Ureter (tissue), 1 donor: ENCODE measurements at regions not wholly inside any gene's neighbourhood (a gene's known extent, or its start where the extent isn't known, plus 50 kb on each side); places are given as distances from the start of the nearest gene placed in this dataset.
"Not testable (repeated sequence)": the region's sequence is repeated elsewhere in the genome, so short reads cannot be mapped to it uniquely, and the experiment has no call there.

Experiments used
- DNase-seq: peaks from one replicate; pipeline ENCODE4 v3.0.0-alpha.2; 2020; ENCODE audit warnings: low spot score
- donor health status: DM: yes; HTN: yes; CAD: no.

DNA sequence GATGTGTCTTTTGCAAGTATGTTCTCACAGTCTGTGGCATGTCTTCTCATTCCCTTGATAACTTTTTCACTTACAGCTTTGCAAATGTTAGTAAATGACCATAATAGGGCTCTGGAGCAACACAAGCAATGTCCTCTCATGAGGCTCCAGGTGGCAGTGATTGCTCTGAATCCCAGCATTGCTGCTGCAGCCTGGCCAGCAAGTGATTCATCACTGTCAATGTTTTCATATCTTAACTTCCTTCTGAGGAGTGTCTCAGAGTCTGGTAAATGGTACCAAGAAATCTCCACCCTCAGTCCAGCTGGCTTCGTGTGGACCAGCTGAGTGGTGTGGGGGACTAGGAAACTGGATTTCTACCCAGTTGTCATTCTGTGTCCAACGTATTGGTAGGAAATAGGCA, 139.6 kb downstream of the MYLK4 start:
- no peak for DNase-seq

DNA sequence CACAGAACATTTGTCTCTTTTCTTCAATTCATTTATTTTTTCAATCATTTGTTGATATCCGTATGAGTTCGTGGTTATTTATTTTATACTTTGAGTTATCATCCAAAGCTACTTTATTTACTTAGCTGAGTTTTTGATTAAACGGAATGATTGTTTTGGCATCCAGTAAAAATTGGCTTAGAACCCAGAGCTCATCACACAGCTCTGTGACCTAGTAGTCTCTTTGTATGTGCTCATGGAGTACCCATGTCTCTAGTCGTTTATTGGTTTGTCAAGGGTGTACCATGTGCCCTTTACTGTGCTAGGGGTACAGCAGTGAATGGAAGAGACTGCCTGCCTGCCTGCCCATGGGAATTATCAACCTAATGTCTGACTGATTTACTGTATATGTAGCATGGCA, 142.2 kb downstream of the MYLK4 start:
- no peak for DNase-seq

DNA sequence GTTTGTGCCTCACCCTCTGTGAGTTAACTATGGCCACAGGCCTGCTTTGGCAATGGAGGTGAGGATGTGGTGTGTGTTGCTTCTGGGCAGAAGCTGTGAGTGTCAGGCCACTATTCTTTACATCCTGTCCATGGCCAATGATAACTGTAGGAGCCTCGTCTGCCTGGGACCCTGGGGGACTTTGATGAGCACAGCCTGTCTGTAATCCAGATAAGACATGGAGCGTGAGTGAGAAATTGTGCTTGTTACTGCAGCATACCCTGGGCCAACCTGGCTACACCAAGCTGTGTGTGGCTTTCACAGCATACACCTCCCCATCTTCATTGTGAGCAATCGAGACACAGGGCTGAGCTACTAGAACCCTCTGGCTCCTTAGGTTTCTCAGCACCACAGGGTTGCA, 150.4 kb downstream of the MYLK4 start:
- no peak for DNase-seq

DNA sequence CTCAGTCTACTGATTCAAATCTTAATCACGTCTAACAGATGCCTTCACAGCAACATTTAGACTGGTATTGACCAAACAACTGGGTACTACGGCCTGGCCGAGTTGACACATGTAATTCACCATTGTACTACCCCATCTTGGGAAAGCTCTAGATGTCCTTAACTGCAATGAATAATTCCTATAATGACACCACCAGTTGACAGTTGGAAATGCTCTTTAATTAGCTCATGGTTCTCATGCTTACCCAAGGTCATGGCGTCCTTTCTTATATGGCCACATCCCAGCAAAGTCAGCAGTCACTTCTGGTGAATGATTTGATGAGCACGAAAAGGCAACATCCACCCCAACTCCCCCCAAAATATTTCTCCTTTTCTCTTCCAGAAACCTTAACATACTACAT, 150.9 kb downstream of the MYLK4 start:
- no peak for DNase-seq

DNA sequence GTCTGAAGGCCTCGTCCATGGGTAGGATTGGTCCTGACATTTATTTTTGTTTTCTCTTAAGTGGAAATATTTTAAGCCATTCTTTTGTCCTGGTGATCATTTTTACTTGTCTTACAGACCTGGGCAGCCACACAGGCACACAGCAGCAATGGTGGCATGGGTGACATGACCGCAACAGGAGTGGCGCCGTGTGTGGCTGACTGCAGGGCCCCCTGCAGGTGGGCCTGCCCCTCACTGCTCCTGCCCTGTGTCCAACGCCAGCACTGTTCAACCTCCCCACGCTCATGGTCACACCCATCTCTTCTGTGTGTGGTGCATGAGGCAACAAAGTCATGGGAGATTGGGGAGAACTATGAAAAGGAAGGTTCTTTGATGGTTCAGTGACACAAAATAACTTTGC, 151.9 kb downstream of the MYLK4 start:
- DNase-seq = no peak

DNA sequence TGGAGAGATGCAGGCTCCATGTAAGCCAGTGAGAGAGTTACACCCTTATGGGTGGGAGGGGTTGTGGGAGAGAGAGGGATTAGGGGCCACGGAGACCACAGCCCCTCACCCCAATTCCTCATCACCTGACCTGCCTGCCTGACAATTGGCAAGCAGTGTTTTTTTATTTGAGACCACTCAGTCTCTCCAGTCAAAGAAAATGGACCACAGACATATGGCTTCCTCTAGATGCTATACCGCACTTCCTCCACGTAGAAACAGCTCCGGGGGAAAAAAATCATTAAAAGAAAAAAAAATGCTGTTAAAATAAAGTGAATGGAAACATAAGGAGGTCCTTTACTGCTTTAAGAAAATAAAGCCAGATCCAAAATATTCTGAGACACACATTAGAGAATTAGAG, 152.7 kb downstream of the MYLK4 start:
- DNase-seq = no peak

DNA sequence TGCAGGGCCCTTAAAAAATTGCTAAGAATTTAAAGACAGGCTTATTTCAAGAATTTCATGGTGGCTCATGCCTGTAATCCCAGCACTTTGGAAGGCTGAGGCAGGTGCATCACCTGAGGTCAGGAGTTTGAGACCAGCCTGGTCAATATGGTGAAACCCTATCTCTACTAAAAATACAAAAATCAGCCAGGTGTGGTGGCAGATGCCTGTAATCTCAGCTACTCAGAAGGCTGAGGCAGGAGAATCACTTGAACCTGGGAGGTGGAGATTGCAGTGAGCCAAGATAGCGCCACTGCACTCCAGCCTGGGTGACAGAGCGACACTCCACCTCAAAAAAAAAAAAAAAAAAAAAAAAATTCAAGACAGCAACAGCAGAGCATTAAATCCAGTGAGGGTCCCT, 153.3 kb downstream of the MYLK4 start:
- DNase-seq = not testable (repeated sequence)

DNA sequence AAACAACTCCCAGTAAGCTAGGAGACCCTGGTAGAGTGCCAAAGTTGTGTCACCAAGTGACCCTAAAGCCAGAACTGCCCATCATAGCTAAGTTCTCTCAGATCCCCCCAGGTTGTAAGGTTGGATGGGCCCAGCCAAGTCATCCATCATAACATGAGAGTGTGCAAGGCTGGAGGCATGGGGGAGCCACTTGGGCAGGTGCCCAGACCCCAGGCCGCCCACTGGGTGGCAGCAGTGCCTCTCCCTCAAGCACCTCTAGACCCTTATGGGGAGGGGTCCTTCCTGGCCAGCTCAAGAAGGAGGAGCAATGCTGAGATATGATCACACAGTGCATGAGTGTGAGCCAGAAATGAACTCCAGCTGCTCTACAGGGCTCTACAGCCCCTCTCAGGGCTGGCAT, 154.5 kb downstream of the MYLK4 start:
- DNase-seq = no peak

DNA sequence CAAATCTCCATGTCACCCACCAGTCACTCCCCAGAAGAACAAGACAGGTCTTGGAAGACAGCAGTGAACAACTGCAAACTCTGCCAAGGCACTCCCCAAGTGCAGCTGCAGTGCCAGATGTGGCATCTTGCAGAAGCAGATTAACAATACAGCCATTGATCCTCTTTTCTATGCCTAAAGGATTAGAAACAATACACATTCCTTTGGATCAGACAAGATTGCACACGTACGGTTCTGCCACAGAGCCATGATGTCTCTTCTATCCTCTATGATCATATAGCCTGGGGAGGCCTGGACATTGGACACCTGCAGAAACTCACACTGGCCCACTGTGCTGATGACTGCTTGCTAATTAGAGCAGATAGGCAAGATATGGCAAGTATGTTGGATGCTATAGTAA, 155.9 kb downstream of the MYLK4 start:
- no peak for DNase-seq

DNA sequence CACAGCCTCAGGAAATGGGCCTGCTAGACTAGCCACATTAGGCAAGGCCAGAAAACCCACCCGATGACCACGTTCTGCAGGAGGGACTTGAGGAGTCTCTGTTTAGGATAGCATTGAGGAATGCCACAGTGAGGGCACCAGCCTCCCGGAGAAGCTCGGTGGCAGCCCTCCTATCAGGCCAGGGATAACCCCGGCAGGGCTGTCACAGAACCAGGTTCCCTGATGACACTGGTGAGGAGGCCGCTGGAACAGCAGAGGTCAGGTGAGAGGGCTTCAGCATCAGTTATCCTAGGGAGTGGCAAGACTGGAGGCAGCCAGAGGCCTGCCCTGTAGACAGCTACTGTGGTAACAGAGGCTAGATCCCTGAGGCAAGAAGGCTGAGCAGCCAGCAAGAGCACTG, 157.6 kb downstream of the MYLK4 start:
- no peak for DNase-seq

DNA sequence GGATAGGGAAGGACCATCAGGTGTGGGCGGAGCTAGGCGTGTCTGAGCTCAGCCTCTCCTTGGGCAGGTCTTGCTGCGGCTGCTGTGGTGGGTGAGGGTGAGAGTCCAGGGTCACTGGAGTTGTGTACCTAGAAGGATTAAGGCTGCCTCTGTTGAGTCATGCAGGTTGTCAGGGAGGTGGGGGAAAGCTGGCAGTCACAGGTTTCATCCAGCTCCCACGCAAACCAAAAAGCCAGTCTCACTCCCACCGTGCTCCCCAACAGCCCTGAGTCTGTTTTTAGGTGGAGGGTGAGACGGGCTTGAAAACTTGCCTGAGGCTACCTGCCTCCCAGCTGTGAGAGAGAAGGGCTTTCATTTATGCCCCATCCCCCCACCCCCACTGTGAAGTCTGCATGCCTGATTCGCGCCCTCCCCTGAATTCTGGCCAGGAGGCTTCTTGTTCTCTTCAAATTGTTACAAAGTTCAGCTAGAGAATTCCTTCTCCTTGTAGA, 161.5 kb downstream of the MYLK4 start:
- no peak for DNase-seq

DNA sequence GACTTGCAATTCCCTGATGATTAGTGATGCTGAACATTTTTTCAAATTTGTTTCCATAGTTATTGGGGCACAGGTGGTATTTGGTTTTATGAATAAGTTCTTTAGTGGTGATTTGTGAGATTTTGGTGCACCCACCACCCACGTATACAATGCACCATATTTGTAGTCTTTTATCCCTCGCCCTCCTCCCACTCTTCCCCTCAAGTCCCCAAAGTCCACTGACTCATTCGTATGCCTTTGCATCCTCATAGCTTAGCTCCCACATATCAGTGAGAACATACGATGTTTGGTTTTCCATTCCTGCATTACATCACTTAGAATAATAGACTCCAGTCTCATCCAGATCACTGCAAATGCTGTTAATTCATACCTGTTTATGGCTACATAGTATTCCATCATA, 167.3 kb downstream of the MYLK4 start:
- DNase-seq = no peak

DNA sequence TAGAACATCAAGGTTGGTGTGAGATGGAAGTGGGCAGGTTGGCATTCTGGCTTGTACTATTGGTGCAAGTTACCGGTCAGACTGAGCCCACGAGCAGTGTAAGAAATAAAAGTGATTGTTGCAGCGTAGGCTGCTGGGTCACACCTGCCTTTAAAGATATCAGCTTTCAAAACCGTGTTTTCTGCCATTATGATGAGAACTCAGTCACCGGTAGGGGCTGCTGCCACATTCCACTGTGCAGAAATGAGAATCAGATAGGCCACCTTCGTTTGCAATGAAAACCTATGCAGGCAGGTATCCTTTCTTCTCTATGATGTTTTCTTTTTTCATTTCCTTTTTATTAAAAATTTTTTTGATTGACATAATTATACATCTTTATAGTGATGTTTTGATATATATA, 168.5 kb downstream of the MYLK4 start:
- no peak for DNase-seq

DNA sequence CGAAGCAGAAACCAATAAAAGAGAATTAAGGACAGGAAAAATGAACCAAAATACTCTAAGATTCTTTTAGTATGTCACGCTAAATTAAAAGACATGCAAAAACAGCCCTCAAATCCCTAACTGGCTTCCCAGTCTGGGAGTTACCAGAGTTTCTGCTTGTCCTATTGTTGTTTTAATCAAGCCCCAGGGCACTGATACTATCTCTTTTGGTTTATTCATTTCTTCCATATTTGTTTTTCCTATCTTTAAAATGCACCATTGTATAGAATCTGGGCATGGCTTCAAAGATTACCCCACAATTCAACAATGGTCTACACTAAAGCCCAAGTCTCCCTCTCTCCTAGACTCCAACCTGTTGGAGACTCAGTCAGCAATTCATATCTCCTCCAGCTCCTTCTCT, 169.1 kb downstream of the MYLK4 start:
- DNase-seq = no peak

DNA sequence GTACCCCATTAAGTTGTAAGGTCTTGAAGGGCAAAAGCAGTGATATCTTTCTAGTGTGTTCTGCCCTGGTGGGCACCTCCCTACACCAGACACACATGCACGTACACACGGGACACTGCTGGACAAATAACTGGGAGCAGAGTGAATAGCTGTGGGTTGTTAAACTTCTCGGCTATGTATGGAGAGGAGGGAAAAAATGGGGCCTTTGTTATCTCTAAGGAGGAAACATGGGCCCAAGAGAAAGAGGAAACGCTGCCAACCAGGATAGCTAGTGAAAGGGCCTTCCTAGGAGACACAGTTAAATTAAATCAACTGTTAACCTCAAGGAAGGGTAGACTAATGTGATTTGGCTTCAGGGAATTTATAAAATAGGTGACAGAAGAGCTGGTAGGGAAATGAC, 169.7 kb downstream of the MYLK4 start:
- no peak for DNase-seq

DNA sequence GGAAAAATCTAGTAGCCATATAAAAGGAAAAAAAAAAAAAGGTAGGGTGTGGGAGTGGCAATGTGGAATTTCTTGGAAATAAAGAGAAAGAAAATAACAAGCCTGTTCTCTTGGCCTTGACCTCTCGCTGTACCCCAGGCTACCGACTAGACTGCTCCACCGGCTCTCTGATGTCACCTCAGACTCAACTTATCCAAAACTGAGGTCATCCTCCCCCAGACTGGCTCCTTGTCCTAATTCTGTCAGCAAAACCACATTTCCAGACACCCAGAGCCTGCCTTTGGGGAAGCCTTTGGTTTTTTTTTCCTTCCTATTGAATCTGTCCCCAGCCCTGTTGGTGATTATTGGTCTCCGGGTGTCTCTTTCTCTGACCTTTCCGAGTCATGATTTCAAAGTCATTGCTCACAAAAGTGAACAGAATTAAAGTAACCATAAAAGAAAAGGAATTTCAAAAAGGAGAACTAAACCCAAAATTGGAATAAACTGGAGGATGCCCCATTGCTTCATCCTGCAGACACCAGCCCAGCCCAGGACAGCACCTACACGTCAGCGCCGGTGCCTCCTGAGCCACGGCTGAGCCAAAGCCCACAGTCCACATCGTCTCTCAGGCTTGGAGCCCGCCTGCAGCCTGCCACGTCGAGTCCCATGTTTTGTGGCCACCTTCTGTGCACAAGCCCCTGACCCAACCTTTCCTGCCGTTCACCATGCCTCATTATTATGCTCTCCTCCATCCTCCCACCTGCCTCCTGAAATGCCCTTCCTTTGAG, 170.7 kb downstream of the MYLK4 start:
- DNase-seq = no peak

DNA sequence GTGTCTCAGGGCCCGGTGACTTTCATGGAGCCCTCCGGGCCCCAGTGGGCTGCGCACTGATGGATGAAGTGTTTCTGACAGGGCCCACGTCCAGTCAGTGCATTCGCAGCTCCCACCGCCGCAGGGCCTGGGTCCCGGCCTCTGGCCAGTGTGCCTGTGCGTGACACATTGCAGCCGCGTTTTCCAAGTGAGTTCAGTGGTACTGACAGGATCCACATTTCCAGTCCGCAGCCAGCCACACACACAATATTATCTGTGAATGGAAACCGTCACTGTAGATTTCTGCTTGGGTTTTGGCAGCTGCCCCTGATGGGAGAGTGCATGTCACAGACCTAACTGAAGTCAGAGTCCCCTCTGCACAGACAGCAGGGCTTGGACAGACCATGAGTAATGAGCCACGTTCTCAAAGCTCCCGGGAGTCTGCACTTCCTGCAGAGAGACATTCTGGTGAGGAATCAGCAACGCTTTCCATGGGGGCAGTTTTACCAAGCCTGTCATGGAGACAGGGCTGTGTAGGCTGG, 171.4 kb downstream of the MYLK4 start:
- no peak for DNase-seq

DNA sequence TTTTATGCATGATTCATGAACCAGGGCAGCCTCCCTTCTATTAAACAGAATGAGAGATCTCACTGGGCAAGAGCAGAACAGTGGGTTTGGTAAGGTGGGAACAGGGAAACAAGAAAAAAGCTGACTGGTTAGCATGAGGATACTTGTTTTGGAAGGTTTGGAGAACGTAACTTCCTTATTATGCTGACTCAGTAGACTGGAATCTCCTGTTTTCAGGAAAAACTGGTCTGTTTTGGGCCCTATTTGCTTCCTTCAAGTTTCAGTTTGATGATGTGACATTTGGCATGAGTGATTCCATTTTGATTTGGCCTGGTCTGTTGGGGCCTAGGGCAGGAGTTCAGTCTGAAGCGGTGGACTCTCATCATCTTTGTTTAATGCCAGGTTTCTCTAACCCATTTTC, 172.0 kb downstream of the MYLK4 start:
- DNase-seq = no peak

DNA sequence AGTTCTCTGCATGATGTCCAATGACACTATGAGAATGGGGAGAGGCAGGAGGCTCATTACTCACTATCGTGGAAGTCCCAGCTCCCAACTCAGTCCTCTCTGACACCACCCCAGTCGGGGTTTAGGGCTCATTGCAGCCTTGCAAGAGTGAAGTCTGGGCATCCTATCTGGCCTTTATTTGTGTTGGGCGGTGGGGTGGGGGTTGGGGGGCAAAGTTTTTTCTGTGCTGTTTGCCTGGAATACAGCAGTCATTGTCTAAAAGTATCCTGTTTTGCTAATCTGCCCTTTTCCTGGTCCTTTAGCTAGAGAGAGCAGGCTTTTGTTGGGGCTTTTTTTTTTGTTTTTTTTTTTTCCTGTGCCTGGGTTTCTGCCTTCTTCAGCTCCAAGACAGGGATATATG, 174.2 kb downstream of the MYLK4 start:
- no peak for DNase-seq

DNA sequence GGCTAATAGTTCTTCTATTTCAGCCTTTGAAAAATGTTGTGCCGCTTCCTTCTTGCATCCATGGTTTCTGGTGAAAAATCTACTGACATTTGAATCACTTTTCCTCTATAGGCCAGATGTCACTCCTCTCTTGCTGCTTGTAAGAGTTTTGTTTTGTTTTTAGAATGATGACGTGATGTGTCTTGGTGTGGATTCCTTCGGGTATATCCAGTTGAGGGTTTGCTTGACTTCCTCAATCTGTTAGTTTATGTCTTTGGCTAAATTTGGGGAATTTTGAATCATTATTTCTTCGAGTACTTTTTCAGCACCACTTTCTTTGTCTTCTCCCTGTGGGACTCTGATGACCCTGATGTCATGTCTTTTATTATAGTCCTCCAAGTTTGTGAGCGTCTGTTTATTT, 175.5 kb downstream of the MYLK4 start:
- DNase-seq = no peak

DNA sequence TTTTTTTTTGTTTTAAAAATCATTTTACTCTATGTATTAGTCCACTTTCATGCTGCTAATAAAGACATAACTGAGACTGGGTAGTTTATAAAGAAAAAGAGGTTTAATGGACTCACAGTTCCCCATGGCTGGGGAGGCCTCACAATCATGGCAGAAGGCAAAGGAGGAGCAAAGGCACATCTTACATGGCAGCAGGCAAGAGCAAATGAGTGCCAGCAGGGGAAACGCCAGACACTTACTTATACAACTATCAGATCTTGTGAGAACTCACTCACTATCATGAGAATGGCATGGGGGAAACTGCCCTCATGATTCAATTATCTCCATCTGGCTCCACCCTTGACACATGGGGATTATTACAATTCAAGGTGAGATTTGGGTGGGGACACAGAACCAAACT, 181.3 kb downstream of the MYLK4 start:
- DNase-seq = not testable (repeated sequence)

DNA sequence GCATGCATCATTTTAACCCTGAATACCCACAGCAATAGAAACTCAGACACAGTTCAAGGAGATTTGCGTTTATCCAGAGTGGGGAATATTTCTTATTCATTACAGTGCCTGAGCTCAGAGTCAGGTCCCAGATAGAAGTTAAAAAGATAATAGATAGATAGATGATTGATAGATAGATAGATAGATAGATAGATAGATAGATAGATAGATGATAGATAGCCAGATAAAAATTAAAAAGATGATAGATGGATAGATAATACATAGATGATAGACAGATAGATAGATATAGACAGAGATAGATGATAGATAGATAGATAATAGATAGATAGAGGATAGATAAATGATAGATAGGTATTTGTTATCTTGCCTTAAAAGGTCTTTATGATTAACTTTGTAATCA, 184.7 kb downstream of the MYLK4 start:
- no peak for DNase-seq

DNA sequence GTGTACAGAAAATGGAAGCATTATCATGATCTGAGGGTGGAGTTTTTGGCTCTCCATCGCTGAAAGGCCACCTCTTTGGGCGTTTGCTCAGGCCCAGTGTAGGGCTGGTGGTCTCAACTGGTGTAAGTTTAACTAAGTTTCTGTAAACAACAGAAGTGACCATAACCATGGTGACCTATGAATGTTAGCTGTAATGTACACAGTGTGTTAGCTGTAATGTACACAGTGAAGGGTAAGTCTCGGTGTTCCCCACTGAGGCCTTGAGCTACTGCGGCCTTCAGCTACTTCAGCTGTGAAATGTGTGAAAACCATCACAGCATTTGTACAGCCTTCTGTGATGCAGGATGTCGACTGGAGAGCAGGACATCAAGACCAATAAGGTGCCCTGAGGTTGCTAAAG, 185.2 kb downstream of the MYLK4 start:
- no peak for DNase-seq

DNA sequence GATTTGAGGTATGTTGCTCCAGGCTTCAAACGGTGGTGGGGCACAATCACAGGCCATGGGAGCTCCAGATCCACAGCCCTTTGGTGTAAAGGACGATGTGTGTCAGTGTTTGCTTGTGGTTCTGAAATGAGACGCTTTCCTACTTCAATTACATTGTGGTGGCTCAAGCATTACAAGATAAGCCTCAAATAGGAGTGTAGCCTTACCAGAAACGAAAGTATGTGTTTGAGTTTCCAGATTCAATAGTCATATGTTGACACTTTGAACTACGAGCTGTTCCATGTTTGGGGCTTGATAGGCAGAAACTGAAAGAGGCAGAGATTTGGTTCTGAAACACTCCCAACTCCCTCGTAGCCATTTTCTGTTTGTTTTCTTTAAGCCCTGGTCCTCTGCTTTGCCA, 187.1 kb downstream of the MYLK4 start:
- DNase-seq = no peak
